HG03378 (cell line): ENCODE measurements at regions not wholly inside any gene's neighbourhood (a gene's known extent, or its start where the extent isn't known, plus 50 kb on each side); places are given as distances from the start of the nearest gene placed in this dataset.

Source experiments
- ATAC-seq: cut with Tn5 transposase; IDR thresholded peaks from one replicate; pipeline ENCODE4 v1.9.1; 2021; ENCODE audit warnings: mild to moderate bottlenecking, moderate library complexity; ENCODE audit not compliant: unreplicated experiment

DNA sequence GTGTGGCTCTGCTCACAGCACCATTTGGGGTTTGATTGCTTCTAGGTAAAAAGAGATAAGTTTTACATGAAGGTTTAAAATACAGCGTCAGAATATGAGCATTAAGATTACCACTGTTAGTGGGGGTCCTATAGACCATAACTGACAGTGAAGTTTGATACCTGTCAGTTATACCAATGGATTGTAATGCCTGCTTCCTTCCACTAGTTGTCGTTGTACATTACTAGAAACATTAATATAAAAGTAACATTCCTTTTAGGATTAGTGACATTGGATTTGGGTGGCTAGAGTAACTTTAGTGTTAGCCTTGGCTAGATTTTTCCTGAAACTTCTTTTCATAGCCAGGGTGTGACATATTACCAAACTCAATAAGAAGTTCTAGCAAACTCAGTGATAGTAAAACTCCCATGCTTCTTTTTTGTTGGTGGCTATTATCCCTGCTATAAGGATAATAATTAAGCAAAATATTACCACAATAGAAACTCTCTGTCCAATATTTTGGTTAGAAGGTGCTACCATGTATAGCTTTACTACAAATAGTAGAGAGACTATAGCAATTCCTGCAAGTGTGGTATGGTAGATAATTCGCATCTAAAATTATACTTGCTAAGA, 57.1 kb downstream of the FAM181B start:
- no peak for ATAC-seq

DNA sequence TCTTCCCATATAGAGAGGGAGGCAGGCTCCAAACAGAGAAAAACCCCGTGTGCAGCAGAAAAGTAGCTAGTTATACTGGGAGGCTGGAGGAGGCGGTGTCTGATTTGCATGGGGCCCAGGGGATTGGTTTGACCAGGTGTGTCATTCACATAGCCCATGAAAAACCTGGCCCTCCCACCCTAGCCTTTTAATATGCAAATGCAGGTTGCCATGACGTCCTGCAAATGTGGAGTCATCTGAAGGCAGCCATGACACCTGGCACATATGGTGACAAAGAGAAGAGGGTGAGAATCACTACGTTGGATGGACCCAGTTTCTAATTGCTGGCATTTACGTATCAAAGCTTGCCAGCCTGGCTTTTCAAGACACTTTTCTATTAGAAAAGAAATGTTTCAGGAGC, 57.8 kb downstream of the FAM181B start:
- no peak for ATAC-seq

DNA sequence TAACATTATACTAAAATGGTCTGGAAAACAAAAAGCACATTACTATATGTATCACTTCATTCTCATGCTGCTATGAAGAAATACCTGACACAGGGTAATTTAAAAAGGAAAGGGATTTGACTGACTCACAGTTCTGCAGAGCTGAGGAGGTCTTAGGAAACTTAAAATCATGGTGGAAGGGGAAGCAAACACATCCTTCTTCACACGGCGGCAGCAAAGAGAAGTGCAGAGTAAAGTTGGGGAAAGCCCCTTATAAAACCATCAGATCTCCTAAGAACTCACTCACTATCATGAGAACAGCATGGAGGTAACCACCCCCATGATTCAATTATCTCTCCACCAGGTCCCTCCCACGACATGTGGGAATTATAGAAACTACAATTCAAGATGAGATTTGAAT, 60.0 kb downstream of the FAM181B start:
- ATAC-seq = no peak

DNA sequence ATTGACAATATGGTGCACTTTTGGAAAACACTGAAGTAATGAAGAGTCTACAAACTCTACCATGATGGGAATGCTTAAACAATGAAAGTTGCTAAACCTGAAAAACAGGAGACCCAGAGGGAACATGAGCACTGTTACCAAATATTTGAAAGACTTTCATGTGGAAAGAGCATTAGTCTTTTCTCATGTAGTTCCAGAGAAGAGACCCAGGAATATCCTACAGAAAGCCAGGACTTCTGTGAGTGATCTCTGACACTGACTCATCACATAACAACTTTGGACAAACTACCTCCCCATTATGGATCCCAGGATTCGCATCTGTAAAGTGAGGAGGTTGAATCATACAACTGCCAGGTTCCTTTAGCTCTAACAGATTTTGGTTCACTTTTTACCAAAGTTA, 62.2 kb downstream of the FAM181B start:
- ATAC-seq = no peak

DNA sequence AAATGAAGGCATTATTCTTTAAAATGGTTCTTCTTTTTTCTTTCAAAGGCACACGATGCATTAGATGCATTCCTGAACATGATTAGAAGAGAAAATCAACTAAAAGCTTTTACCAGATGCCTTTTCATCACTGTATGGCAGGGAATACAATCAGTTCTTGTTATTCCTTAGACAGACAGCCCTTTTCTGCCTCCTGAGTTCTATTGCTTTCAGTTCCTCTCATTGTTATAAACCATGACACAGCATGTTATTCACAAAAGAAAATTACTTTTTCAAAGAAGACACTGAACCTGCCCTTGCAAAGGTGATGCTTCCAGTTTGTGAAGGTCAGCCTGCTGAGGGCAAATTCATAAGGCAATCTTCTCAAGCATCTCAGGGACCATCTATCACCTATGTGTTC, 70.1 kb downstream of the FAM181B start:
- no peak for ATAC-seq

DNA sequence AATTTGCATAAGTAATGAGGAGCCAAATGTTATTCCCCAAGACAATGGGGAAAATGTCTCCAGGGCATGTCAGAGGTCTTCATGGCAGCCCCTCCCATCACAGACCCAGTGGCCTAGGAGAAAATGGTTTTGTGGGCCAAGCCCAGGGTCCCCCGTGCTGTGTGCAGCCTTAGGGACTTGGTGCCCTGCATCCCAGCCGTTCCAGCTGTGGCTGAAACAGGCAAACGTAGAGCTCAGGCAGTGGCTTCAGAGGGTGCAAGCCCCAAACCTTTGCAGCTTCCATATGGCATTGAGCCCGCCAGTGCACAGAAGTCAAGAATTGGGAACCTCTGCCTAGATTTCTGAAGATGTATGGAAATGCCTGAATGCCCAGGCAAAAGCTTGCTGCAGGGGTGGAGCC, 79.9 kb downstream of the FAM181B start:
- ATAC-seq = no peak

DNA sequence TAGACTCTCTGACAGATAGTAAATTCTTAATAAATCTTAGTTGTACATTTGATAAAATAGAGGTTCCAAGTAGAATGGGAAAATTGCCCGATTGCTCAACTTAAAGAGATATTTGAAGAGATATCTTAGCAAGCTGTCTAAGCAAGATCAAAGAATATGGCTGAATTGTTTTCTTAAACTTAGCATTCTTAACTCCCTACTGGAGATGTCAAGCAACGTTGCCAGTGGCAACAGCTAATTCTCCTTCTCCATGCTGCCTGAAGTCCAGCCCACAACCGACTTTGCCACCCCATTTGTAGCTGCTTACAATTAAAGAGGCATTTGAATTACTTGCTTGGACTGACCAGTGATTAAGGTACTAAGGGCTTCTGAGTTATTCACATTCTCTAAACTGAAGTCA, 94.4 kb downstream of the FAM181B start:
- no peak for ATAC-seq

DNA sequence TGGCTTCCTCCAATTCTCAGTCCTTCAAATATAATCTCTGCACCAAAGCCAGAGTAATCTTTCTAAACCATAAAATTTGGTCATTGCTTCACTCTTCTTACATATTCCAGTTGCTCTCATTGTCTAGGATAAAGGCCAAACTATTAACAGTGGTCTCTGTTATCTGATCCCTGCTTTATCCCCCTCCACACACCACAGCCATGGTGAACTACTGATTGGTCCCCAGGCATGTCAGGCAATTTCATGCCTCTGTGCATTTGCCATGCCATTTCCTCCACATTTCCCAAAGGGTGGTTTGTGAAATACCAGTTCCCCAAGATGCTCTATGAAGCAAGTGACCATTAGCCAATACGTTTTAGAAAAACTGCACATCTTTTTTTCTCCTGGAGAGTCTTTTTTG, 97.0 kb downstream of the FAM181B start:
- no peak for ATAC-seq

DNA sequence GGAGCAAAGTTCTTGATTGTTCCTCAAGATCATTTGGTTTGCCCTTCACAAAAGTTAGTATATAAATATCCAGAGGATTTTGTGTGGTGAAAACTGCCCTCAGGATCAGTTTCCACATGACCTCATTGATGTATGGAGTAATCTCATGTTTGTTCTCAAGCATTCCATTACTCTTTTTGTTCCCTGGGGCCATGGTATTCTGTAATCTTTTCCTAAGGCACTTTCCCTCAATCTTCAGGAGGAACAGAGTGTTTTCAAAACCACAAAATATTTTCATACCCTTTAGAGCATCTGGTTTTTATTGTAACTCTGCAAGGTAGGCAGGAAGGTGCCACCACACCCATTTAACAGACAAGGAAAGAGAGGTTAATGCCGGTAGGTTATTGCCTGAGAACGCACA, 99.6 kb downstream of the FAM181B start:
- no peak for ATAC-seq

DNA sequence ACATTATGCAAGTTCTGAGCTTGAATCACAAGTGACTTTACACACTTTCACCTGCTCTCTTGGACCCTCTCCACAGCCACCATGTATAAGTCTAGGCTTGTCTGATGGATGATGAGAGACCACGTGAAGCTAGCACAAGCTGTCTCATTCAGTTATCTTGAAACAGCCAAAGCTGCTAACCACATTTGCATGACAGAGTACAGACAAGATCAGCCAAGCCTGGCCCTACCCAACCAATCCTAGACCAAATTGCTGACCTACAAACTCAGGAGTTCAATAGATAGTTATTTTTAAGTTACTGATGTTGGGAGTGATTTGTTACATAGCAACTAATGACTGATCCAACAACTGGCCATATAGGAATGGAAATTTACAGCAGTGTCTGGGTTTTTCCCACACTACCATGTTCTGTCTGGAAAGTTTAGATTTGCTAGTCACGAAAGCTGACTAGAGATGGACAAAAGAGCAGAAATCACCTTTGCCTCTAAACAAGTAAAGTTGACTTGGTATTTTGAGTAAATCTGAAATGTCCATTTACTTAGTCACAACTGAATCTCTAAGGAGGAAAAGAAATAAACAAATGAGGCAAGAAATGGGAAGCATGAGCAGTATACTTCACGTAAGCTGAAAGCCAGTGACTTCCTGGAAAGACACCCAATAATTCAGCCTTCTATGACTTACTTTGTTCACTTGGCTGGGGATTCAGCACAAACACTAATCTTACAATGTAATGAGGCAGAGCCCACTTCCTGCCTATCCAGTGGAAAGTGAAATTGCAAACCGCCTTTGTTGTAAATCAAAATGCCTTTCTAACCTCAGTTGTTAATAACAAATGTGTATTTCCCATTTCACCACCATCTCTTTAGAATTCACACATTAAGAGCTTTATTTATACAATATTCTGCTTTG, 101.7 kb downstream of the FAM181B start:
- peak; percentile 90 for ATAC-seq

DNA sequence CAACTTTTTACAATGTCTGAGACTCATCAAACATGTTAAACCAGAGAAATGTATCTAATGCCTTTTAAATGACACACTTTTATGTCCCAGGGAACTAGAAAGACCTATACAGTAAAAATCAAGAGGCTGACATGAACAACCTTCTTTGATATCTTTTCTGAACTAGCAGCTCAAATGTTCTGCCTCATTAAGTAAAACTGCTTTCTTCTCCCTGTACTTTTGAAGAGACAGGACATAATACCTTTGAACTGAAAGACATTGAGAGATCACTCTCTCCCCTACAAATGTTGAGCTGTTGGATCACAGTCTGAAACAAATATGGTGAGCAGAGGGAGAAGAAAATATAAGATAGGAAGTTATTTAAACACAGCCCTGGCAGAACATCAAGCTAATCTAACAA, 123.0 kb downstream of the FAM181B start:
- no peak for ATAC-seq

DNA sequence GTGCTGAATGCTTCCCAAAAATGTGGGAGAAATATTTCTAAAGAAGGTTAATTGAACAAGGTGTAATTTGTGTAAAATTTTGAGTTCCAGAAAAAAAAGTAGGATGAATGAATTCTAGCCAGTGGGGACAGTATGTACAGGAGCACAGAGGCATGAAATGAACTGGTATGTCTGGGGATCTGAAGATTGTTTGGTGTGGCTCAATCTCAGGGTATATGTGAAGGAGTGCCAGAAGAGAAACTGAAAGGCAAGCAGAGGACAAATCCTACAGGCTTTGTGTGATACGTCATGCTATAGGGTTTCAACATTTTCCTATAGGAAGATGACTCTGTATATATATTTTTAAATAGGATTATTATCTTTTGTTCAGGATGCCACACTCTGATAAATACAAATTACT, 126.9 kb downstream of the FAM181B start:
- no peak for ATAC-seq

DNA sequence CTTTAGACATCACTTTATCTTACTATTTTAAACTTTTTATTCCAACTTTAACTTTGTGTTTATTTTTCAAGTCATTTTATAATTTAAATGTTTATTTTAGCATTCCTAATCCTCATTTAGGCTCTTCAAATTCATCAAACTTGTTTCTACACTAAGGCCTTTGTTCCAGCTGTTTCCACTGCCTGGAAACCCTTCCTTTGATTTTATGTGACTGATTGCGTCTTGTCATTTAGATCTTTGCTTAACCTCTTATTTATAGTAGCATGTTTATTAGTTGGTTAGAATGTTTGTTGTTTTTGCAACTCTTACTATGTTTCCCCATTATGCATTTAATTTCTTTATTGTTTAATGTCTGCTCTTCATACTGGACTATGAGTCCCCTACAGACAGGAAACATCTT, 132.0 kb downstream of the FAM181B start:
- no peak for ATAC-seq

DNA sequence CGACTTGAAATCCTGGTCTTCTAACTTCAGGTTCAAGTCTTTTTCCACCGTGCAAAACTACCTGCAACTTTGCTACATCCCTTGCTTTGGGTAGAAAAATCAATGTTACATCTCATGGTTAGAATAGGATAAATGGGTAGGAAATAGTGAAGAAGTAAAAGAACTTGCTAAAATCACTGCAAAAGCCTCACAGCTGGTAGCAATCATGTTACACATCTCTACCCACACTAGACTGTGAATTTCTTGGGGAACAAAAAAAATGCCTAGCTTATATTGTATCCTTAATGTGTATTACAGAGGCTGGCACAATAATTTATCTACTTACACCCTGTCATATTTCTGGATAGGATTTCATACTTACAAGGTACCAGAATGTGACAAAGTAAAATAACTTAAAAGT, 133.8 kb downstream of the FAM181B start:
- no peak for ATAC-seq

DNA sequence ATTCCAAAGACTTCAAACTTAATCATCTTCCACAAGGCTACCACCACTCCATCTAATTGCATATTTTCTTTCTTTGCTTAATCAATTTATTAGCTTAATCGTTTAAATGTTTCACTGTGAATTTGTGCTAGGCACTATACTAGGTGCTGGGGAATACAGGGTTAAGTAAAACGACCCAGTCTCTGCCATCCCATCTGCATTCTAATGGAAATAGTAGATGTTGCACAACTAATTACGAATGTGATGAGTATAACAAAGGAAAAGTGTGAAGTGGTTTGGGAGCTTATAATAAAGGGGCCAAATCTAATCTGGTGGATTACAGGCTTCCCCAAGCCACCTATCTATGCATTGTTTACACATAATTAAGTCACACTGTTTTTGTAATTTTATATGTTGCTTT, 147.1 kb downstream of the FAM181B start:
- ATAC-seq = no peak

DNA sequence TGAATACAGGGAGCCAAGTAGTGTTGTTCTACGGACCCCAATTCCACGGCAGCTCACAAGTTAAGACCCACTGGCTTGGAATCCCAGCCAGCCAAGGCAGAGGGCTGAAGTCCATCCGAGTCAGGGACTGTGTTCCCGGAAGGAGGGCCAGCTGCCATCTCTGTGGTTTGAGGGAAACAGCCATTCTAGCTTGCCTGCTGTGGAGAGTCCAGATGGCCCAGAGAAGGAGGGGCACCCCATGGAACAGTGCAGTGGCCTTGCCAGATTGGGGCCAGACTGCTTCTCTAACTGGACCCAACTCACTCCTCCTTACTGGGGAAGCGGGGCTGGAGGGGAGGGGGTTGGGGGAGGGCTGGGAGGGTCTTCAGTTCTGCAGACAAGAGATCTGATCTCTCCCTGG, 156.4 kb downstream of the FAM181B start:
- no peak for ATAC-seq

DNA sequence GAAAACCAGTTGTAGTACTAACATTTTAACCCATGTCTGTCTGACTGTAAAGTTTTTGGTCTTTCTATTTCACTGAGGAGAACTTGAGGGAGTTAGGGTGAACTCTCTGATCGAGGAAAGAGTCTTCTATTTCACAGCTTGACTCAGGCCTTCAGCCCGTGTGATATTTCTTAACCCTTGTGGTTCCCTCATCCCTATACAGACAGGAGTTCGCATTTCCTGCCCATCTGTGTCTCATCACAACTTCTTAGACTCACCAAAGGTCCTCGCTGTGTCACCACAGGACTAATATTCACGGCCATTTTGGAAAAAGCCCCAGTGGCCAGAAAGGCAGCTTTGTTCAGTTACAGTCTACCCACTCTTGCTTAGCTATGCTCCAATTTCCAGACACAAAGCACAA, 172.8 kb downstream of the FAM181B start:
- no peak for ATAC-seq

DNA sequence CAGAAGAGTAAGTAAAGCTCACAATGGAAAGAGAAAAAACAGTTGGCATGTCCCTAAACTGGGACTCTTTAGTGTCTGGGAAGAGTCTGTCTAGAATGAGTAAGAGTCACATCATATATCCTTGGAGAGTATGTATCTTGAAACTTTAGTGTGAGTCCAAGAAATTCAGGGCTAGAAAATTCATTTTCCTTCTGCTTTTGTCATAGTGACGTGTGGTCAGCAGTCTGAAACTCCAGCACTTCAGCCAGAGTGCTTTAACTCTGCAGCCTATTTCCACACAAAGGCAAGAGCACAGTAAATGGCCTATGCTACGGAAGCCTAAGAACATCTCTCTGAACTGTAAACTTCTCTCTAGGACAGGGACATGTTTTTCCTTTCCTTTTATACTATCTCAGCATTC, 174.1 kb downstream of the FAM181B start:
- ATAC-seq = no peak

DNA sequence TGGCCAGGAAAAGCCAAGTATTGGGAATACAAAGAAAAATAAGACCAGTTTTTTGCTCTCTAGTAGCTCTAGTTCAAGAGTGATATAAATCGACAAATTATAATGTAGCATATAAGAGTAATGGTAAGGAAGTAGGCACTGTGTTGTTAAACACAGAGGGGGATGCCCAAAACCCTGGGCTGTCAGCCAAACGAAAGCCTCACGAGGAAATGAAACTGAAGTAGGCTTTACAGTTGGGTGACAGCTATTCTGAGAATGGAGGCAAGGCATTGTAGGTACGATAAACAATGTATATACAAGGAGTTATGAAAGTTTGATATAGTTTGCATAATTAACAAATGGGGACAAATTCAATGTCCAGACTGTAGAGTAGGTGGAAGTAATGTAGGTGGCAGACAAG, 176.4 kb downstream of the FAM181B start:
- peak; percentile 100 for ATAC-seq

DNA sequence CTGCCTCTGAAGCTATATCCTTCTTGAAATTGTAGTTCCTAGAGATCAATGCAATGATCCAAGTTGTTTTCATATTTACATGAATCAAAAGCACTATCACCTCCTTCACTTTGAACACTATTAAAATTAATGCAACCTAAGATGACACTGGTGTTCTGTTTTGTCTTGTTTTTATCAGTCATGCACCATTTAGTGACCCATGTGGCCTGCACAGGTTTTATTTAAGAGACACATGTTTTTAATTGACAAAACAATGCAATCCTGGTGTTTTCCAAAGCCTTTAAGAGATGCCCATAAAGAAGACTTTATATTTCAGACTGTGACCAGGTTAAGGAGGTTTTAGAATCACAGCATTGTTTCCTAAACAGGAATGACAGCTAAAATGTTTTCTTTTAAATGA, 177.5 kb downstream of the FAM181B start:
- ATAC-seq = no peak

DNA sequence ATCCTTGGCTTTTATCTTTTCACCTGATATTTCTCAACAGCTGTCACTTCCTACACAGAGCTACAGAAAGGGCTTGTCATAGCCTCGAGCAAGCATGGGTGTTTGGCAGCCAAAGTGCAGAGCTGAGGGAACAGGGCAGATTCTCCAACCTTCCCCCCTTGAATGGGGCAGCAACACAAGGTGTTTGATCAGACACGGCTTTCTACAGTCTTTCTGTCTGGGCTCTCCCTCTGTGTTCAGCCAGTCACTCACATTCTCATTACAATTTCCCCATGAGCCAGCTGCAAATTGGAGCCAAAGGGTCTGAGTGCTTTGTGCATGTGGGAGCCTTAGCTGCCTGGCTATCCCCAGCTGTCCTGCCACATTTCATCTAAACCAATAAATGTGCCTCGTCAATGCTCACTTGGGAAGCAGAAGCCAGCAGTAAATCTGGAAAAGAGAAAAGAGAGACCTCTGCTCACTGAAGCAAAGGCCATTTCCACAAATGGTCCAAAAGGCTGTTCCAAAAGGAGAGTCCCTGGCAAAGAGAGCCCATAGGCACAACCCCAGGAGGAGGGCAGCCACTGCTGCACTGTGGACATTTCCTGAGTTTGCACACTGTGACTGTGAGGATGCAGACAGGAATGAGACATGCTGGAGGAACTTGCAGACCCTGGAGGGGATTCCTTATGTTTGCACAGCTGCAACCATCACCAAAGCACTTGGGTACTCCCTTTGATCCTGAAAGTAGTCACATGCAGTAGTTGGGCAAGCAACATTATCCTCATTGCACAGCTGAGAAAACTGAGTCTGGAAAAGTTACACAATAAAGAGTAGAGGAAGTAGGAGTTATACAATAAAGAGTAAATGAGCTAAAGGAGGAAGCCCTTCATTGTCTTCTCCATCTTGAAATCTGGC, 186.8 kb downstream of the FAM181B start:
- no peak for ATAC-seq

DNA sequence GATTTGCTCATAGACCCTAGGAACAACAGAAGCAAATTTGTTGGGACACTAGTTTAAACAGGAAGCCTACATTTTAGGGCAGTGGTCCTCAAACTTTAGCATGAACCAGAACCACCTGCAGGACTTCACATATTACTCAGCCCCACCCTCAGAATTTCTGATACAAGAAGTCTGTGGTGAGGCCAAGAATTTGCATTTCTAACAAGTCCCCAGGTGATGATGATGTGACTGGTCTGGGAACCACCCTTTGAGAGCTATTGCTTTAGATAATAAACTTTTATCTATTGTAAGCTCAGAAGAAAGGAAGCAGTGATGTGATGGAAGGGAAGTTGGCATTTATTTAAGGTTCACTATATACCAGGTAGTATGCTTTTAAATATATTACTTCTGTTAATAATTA, 194.0 kb downstream of the FAM181B start:
- peak; percentile 81 for ATAC-seq
